GM18511 (cell line): ENCODE measurements at regions not wholly inside any gene's neighbourhood (a gene's known extent, or its start where the extent isn't known, plus 50 kb on each side); places are given as distances from the start of the nearest gene placed in this dataset.
A peak's percentile ranks its signal among the peaks of the same experiment; 100 is the strongest.
"Not testable (repeated sequence)": the region's sequence is repeated elsewhere in the genome, so short reads cannot be mapped to it uniquely, and the experiment has no call there.

Experiments
- ATAC-seq: cut with Tn5 transposase; IDR thresholded peaks from one replicate; pipeline ENCODE4 v1.9.1; 2021; ENCODE audit warnings: mild to moderate bottlenecking, moderate library complexity; ENCODE audit not compliant: unreplicated experiment

- ATAC-seq, result no peak
Measured at GRCh38 chr9:34907044-34907443, 51.0 kb upstream of the PHF24 start.

- peak; percentile 81 for ATAC-seq
Measured at GRCh38 chr9:34899535-34900158, 58.4 kb upstream of the PHF24 start.

GRCh38 chr9:34898846-34899245 is 59.2 kb upstream of the PHF24 start:
- no peak for ATAC-seq

- ATAC-seq, result no peak
Measured at GRCh38 chr9:34896112-34896511, 62.0 kb upstream of the PHF24 start.

- ATAC-seq, result no peak
Measured at GRCh38 chr9:34892886-34893285, 65.2 kb upstream of the PHF24 start.

- ATAC-seq, result no peak
Measured at GRCh38 chr9:34891386-34891785, 66.7 kb upstream of the PHF24 start.

- ATAC-seq, result no peak
Measured at GRCh38 chr9:34887841-34888240, 70.2 kb upstream of the PHF24 start.

- ATAC-seq, result peak; percentile 91
Measured at GRCh38 chr9:34884747-34885189, 73.3 kb upstream of the PHF24 start.

GRCh38 chr9:34876096-34876495 is 82.0 kb upstream of the PHF24 start:
- ATAC-seq, result no peak

GRCh38 chr9:34869390-34869789 is 88.7 kb upstream of the PHF24 start:
- no peak for ATAC-seq

GRCh38 chr9:34866614-34867013 is 91.5 kb upstream of the PHF24 start:
- ATAC-seq, result no peak

GRCh38 chr9:34863426-34863825 is 94.7 kb upstream of the PHF24 start:
- ATAC-seq, result no peak

GRCh38 chr9:34862836-34863235 is 95.2 kb upstream of the PHF24 start:
- no peak for ATAC-seq

GRCh38 chr9:34862043-34862442 is 96.0 kb upstream of the PHF24 start:
- ATAC-seq, result no peak

GRCh38 chr9:34855016-34855415 is 103.1 kb upstream of the PHF24 start:
- ATAC-seq, result not testable (repeated sequence)

GRCh38 chr9:34830068-34830467 is 120.1 kb upstream of the CCL21 start:
- no peak for ATAC-seq

- ATAC-seq, result no peak
Measured at GRCh38 chr9:34826999-34827538, 117.1 kb upstream of the CCL21 start.

GRCh38 chr9:34825775-34826174 is 115.8 kb upstream of the CCL21 start:
- no peak for ATAC-seq

- ATAC-seq, result no peak
Measured at GRCh38 chr9:34823778-34824177, 113.8 kb upstream of the CCL21 start.

GRCh38 chr9:34810187-34810524 is 100.2 kb upstream of the CCL21 start:
- no peak for ATAC-seq

- ATAC-seq, result no peak
Measured at GRCh38 chr9:34809504-34810186, 99.7 kb upstream of the CCL21 start.

GRCh38 chr9:34802916-34803315 is 93.0 kb upstream of the CCL21 start:
- no peak for ATAC-seq

- no peak for ATAC-seq
Measured at GRCh38 chr9:34797367-34797766, 87.4 kb upstream of the CCL21 start.
